ENCODE measurements at regions not wholly inside any gene's neighbourhood (a gene's known extent, or its start where the extent isn't known, plus 50 kb on each side); places are given as distances from the start of the nearest gene placed in this dataset.

DNA sequence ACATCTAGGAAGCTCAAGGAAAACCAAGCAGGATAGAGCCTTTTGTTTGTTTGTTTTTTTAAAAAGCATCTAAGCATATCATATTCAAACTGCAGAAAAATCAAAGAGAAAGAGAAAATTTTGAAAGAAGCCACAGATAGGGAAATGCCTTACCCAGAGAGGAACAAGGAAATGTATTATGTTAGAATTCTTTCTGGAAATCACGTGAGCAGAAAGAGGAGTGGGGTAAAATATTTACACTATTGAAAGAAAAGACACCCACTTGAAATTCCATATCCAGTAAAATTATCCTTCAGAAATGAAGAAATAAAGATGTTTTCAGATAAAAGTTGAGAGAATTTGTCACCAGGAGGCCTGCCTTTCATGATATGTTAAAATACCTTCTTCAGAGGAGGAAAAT lies 775.7 kb upstream of the IGFBP3 start:
- TF ChIP-seq, protein P1, sequence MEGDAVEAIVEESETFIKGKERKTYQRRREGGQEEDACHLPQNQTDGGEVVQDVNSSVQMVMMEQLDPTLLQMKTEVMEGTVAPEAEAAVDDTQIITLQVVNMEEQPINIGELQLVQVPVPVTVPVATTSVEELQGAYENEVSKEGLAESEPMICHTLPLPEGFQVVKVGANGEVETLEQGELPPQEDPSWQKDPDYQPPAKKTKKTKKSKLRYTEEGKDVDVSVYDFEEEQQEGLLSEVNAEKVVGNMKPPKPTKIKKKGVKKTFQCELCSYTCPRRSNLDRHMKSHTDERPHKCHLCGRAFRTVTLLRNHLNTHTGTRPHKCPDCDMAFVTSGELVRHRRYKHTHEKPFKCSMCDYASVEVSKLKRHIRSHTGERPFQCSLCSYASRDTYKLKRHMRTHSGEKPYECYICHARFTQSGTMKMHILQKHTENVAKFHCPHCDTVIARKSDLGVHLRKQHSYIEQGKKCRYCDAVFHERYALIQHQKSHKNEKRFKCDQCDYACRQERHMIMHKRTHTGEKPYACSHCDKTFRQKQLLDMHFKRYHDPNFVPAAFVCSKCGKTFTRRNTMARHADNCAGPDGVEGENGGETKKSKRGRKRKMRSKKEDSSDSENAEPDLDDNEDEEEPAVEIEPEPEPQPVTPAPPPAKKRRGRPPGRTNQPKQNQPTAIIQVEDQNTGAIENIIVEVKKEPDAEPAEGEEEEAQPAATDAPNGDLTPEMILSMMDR (IDR thresholded peaks at IDR 0.05; ENCODE audit: control insufficient read depth, extremely low read depth, insufficient read depth) = no peak
- H3K4me3 ChIP-seq (ENCODE audit: low read depth, low read length) = no peak overlapping the region
- DNase-seq (ENCODE audit: low read depth) = no peak

DNA sequence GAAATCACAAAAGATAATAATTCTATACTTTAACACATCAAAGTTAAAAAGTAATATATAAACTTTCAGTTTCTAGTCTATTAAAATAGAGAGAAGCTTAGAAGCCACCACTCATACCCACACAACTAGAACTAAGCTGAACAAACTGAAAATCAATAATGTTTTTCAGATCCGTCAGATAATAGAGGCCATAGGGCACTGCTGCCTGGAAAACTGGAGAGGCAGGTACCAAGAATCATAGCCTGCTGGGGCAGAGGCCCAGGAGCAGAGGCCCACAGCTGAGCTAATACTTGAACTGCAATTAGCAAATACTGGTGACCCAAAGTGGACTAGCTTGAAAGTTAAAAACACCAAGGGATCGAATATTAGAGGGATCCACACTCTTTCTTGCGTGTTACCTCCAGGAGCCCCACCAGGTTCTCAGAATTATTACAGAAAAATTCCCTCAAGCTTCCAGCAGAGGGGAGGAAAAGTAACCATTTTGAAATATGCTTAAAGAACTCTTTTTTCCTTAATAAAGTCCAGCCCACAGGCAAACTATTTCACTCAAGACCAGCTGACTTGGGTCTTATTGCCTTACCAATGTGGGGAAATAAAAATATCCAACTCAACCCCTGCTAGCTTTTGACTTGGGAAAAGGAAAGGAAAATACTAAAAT lies 774.1 kb upstream of the IGFBP3 start:
- peak; percentile 32 for DNase-seq (ENCODE audit: low read depth)
- TF ChIP-seq, protein P1 (IDR thresholded peaks at IDR 0.05; ENCODE audit: control insufficient read depth, extremely low read depth, insufficient read depth) = no peak
- H3K4me3 ChIP-seq (ENCODE audit: low read depth, low read length) = no peak overlapping the region

DNA sequence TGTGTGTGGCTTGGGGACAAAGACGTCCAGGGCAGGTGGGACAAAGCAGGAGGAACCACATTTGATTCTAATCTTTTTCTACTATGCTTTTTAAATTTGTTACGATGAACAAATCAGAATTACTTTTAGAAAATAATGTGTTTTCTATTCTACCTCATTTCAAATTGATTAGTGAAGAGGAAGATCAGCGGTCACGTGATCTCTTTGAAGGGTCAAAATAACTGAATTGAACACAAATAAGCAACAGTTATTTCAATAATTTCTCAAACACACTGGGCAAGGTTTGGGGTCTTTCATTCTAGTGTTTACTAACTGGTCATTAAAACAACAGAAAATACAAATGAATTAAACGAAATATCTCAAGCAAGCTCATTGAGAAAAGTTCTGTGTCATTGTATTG lies 773.0 kb upstream of the IGFBP3 start:
- TF ChIP-seq, protein P1 (IDR thresholded peaks at IDR 0.05; ENCODE audit: control insufficient read depth, extremely low read depth, insufficient read depth) = no peak
- no peak overlapping the region for H3K4me3 ChIP-seq (ENCODE audit: low read depth, low read length)
- no peak for DNase-seq (ENCODE audit: low read depth)

DNA sequence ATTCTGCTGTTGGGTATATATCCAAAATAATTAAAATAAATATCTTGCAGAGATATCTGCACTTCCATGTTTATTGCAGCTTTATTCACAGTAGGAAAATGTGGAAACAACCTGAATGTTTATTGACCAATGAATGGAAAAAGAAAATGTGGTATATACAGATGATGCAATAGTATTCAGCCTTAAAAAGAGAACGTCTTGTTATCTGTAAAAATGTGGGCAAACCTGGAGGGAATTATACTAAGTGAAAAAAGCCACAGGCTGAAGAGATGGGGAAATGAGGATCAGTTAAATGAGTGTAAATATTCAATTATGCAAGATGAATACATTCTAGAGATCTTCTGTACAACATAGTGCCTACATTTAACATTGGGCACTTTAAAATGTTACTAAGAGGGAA lies 766.1 kb upstream of the IGFBP3 start:
- DNase-seq (ENCODE audit: low read depth) = no peak
- no peak overlapping the region for H3K4me3 ChIP-seq (ENCODE audit: low read depth, low read length)
- TF ChIP-seq, protein P1 (IDR thresholded peaks at IDR 0.05; ENCODE audit: control insufficient read depth, extremely low read depth, insufficient read depth) = no peak

DNA sequence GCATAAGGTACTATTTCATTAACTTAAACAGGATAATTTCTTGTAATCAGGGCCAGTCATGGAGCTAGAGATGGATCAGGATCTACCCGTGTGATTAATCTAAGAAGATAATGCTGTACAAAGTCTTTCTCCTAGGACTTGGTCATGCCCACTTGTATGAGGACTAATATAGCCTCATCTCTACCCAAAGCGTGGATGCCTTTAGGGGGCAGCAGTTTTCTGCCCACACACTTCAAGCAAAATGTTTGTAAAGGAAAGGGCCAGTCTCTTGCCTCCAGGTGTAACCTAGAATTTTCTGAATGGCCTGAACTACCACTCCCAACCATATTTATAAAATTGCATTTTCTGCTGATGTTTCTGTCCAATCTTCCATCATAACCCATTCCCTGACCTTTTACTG lies 764.0 kb upstream of the IGFBP3 start:
- H3K4me3 ChIP-seq (ENCODE audit: low read depth, low read length) = no peak overlapping the region
- DNase-seq (ENCODE audit: low read depth) = no peak
- TF ChIP-seq, protein P1 (IDR thresholded peaks at IDR 0.05; ENCODE audit: control insufficient read depth, extremely low read depth, insufficient read depth) = peak; percentile 34

DNA sequence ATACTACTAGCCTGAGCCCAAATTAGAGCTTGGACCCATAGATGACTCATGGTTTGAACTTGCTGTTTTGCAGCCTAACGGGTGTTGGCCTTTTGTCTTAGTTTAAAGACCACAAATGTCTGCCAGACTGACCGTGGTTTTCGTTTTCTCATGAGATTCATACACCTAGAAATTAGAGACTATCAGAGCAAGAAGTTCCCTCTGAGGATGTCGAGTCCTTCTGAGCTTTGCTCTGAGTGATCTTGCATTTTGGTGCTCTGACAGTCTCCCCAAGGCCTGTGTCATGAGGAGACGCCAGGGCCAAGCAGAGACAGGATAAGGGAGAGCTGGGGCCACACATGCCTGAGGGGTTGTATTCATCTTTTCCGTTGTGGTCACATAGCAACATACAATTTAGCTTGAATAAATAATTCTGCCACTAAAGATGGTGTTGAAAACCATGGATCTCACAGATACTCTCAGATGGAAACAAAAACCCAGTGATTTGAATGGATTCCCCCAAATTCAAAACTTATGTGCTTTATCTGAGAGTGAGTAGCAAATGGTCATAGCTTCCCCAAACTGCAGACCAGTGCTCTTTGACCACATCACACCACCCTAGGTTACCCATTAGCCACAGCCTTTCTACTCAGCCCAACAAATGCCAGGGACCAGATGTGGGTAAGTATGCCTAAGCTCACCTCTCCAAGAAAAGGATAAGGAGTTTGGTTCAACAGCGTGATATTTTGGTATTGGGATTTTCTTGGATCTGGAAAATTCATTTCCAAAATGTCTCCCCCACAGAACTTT lies 762.0 kb upstream of the IGFBP3 start:
- TF ChIP-seq, protein P1 (IDR thresholded peaks at IDR 0.05; ENCODE audit: control insufficient read depth, extremely low read depth, insufficient read depth) = no peak
- no peak overlapping the region for H3K4me3 ChIP-seq (ENCODE audit: low read depth, low read length)
- DNase-seq (ENCODE audit: low read depth) = no peak
